ENCODE measurements at regions not wholly inside any gene's neighbourhood (a gene's known extent, or its start where the extent isn't known, plus 50 kb on each side); places are given as distances from the start of the nearest gene placed in this dataset.

- TF ChIP-seq CTCF (conservative IDR thresholded peaks at IDR 0.05; ENCODE audit: low read depth, low read length) (no peak), EZH2 (IDR thresholded peaks at IDR 0.05; ENCODE audit: low read length, unreplicated experiment) (no peak)
Observed at GRCh38 chr2:219958941-219959340, 331.5 kb downstream of the SLC4A3 start.
